ENCODE measurements at regions not wholly inside any gene's neighbourhood (a gene's known extent, or its start where the extent isn't known, plus 50 kb on each side); places are given as distances from the start of the nearest gene placed in this dataset.

DNA sequence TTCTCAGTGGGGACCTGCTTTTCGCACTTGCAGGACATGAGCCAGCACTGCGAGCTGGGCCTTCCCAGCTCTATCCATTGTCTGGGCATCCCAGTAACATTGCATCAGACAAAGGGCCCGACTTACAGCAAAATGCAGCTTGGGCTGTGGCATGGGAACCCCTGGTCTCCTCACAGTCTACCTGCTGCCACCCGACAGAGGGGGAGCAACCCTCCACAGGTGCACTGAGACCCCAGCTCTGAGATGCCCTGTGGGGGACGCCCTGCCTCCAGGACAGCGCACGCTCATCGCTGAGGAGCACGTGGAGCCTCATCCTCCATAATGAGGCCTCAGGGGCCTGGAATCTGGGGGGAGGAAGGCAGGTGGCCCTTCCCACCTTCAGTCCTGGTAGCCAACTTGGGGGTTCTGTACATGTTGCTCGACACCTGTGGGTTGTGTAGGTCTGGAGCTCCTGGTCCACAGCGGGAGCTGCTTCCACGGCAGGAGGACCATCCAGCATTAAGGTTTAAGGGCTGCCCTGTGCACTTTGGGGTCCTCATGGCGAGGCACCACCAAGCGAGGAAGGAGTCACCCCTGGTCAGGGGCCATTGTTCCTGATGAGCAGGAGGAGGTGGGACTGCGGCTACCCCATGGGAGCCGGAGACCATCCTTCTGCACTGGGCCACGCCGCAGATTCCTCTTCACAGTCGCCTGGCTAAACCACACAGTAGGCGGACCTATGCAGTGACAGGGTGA is 376.5 kb upstream of the IRX1 start:
- TF ChIP-seq, protein P1, sequence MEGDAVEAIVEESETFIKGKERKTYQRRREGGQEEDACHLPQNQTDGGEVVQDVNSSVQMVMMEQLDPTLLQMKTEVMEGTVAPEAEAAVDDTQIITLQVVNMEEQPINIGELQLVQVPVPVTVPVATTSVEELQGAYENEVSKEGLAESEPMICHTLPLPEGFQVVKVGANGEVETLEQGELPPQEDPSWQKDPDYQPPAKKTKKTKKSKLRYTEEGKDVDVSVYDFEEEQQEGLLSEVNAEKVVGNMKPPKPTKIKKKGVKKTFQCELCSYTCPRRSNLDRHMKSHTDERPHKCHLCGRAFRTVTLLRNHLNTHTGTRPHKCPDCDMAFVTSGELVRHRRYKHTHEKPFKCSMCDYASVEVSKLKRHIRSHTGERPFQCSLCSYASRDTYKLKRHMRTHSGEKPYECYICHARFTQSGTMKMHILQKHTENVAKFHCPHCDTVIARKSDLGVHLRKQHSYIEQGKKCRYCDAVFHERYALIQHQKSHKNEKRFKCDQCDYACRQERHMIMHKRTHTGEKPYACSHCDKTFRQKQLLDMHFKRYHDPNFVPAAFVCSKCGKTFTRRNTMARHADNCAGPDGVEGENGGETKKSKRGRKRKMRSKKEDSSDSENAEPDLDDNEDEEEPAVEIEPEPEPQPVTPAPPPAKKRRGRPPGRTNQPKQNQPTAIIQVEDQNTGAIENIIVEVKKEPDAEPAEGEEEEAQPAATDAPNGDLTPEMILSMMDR (IDR thresholded peaks at IDR 0.05; ENCODE audit: low read depth, low read length, missing control alignments) = no peak
- Histone ChIP-seq H3K27me3 (replicated peaks) (no peaks in the 10 kb centered on the region), H3K4me3 (ENCODE audit: low read depth, low read length) (no peak overlapping the region), H3K36me3 (replicated peaks) (no peaks in the 10 kb centered on the region), H3K27ac (no peak overlapping the region)
- DNase-seq = no peak
- in situ Hi-C loops (cut with HindIII; ENCODE audit: low pct_ligation_motif_present, low sequenced_read_pairs) = no loop called here

DNA sequence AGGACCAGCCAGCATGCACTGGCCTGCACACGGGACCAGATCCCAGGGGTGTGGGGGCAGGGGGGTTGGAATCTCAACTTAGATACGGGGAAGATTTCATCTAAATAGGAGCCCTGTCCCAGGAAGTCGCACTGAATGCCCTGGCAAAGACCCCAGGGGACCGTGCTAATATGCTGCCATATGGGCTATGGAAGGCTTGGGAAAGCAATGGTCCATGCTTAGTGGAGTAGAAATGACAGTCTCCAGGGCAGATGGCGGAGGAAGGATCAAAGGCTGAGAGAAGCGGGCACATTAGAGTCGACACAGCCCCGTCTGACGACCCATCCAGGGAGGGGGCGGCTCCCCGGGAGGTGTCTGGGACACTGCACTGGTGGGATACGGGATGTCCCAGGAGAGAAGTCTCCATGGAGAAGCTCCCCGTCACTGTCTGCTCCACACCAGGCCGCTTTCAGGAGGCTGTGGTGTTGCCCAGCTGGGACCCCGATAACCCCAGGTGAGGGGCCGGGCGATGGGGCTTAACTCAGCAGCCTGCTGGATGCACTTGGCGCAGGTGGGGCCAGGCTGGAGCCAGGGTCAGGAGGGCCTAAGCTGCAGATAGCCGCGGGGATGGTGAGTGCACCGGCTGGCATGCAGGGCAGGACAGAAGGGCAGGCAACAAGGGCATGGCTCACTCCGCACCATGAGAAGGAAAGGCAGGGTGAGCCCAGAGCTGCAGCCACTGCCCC is 377.7 kb upstream of the IRX1 start:
- in situ Hi-C loops (cut with HindIII; ENCODE audit: low pct_ligation_motif_present, low sequenced_read_pairs) = no loop called here

GRCh38 chr5:3217114-3217513 is 378.5 kb upstream of the IRX1 start:
- H3K27me3 ChIP-seq (replicated peaks) = no peaks in the 10 kb centered on the region
- TF ChIP-seq, protein P1 (IDR thresholded peaks at IDR 0.05; ENCODE audit: low read depth, low read length, missing control alignments) = no peak
- H3K4me3 ChIP-seq (ENCODE audit: low read depth, low read length) = no peak overlapping the region
- H3K36me3 ChIP-seq (replicated peaks) = no peaks in the 10 kb centered on the region
- in situ Hi-C loops (cut with HindIII; ENCODE audit: low pct_ligation_motif_present, low sequenced_read_pairs) = no loop called here
- H3K27ac ChIP-seq = no peak overlapping the region
- DNase-seq = no peak

More for the DNA sequence above, 377.7 kb upstream of the IRX1 start:
- Histone ChIP-seq H3K27me3 (replicated peaks) (no peaks in the 10 kb centered on the region), H3K36me3 (replicated peaks) (no peaks in the 10 kb centered on the region), H3K4me3 (ENCODE audit: low read depth, low read length) (no peak overlapping the region), H3K27ac (no peak overlapping the region)
- TF ChIP-seq, protein P1 (IDR thresholded peaks at IDR 0.05; ENCODE audit: low read depth, low read length, missing control alignments) = no peak
- no peak for DNase-seq

GRCh38 chr5:3216386-3216785 is 379.2 kb upstream of the IRX1 start:
- no peaks in the 10 kb centered on the region for H3K27me3 ChIP-seq (replicated peaks)
- H3K4me3 ChIP-seq (ENCODE audit: low read depth, low read length) = no peak overlapping the region
- DNase-seq = no peak
- in situ Hi-C loops (cut with HindIII; ENCODE audit: low pct_ligation_motif_present, low sequenced_read_pairs) = no loop called here
- TF ChIP-seq, protein P1 (IDR thresholded peaks at IDR 0.05; ENCODE audit: low read depth, low read length, missing control alignments) = no peak
- H3K36me3 ChIP-seq (replicated peaks) = no peaks in the 10 kb centered on the region
- H3K27ac ChIP-seq = no peak overlapping the region

DNA sequence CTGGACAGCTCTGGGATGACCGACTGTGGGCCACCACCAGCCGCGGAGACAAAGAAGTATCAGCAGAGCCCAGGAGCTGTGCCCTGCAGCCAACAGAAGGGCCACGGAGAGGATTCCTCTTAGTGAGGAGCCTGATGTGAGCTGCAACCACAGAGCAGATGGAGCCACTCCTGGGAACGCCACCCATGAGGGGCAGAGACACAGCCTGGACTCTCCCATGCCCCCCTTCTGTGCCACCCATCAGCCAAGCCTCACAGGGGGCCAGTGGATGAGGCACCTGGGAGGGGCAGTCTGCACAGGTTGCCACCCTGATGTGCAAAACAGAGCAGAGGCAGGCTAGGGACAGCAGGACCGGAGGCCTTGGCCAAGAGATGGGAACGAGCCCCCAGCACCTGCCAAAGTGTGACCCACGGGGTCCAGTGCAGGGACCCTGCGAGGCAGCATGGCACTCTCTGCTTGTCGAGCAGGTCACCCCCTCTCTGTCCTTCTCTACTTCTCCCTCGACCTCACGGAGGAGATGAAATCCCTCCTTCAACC is 380.7 kb upstream of the IRX1 start:
- no peak overlapping the region for H3K27ac ChIP-seq
- no peaks in the 10 kb centered on the region for H3K27me3 ChIP-seq (replicated peaks)
- H3K36me3 ChIP-seq (replicated peaks) = no peaks in the 10 kb centered on the region
- H3K4me3 ChIP-seq (ENCODE audit: low read depth, low read length) = no peak overlapping the region
- TF ChIP-seq, protein P1 (IDR thresholded peaks at IDR 0.05; ENCODE audit: low read depth, low read length, missing control alignments) = no peak
- no peak for DNase-seq
- in situ Hi-C loops (cut with HindIII; ENCODE audit: low pct_ligation_motif_present, low sequenced_read_pairs) = no loop called here
